ENCODE measurements at regions not wholly inside any gene's neighbourhood (a gene's known extent, or its start where the extent isn't known, plus 50 kb on each side); places are given as distances from the start of the nearest gene placed in this dataset.

- H3K79me2 ChIP-seq (ENCODE audit: insufficient read depth, low read length) = no peaks in the 10 kb centered on the region
- H3K4me3 ChIP-seq (ENCODE audit: low read depth, low read length, poor library complexity, severe bottlenecking) = no peak overlapping the region
- no peaks in the 10 kb centered on the region for H4K20me1 ChIP-seq (ENCODE audit: insufficient read depth, low read length)
- H3K9ac ChIP-seq (ENCODE audit: low read length) = no peak overlapping the region
- TF ChIP-seq CTCF (IDR thresholded peaks at IDR 0.05; ENCODE audit: low read length) (no peak), EZH2 (IDR thresholded peaks at IDR 0.05; ENCODE audit: borderline replicate concordance, low read length) (no peak)
- H2AFZ ChIP-seq (ENCODE audit: low read length) = no peak overlapping the region
- no peak overlapping the region for H3K27ac ChIP-seq (ENCODE audit: low read depth, low read length, poor library complexity, severe bottlenecking)
- H3K36me3 ChIP-seq (ENCODE audit: insufficient read depth, low read length) = no peaks in the 10 kb centered on the region
- H3K9me2 ChIP-seq (ENCODE audit: low read depth, low read length) = no peaks in the 10 kb centered on the region
- no peak overlapping the region for H3K4me2 ChIP-seq (ENCODE audit: low read length)
- H3F3A ChIP-seq (ENCODE audit: insufficient read depth, low read length) = no peaks in the 10 kb centered on the region
- no peaks in the 10 kb centered on the region for H3K4me1 ChIP-seq (ENCODE audit: insufficient read depth, low read length, severe bottlenecking)
- H3K9me3 ChIP-seq (ENCODE audit: low read length) = no peaks in the 10 kb centered on the region
- H3K27me3 ChIP-seq (ENCODE audit: insufficient read depth, low read length) = peaks cover 4% of the 10 kb centered on the region; the same call in 1 of the 2 replicates
Measured at GRCh38 chr12:113649256-113649830, 177.7 kb upstream of the LHX5 start.

GRCh38 chr12:113647048-113647447 is 175.4 kb upstream of the LHX5 start:
- H3K9ac ChIP-seq (ENCODE audit: low read length) = no peak overlapping the region
- no peaks in the 10 kb centered on the region for H3F3A ChIP-seq (ENCODE audit: insufficient read depth, low read length)
- H3K4me2 ChIP-seq (ENCODE audit: low read length) = no peak overlapping the region
- no peak overlapping the region for H3K4me3 ChIP-seq (ENCODE audit: low read depth, low read length, poor library complexity, severe bottlenecking)
- H3K36me3 ChIP-seq (ENCODE audit: insufficient read depth, low read length) = no peaks in the 10 kb centered on the region
- no peak overlapping the region for H2AFZ ChIP-seq (ENCODE audit: low read length)
- no peaks in the 10 kb centered on the region for H3K9me2 ChIP-seq (ENCODE audit: low read depth, low read length)
- no peaks in the 10 kb centered on the region for H3K4me1 ChIP-seq (ENCODE audit: insufficient read depth, low read length, severe bottlenecking)
- TF ChIP-seq EZH2 (IDR thresholded peaks at IDR 0.05; ENCODE audit: borderline replicate concordance, low read length) (no peak), CTCF (IDR thresholded peaks at IDR 0.05; ENCODE audit: low read length) (peak; percentile 19; the same call in 1 of the 2 replicates)
- no peaks in the 10 kb centered on the region for H4K20me1 ChIP-seq (ENCODE audit: insufficient read depth, low read length)
- H3K27ac ChIP-seq (ENCODE audit: low read depth, low read length, poor library complexity, severe bottlenecking) = no peak overlapping the region
- H3K27me3 ChIP-seq (ENCODE audit: insufficient read depth, low read length) = peaks cover 4% of the 10 kb centered on the region; the same call in 1 of the 2 replicates
- no peaks in the 10 kb centered on the region for H3K9me3 ChIP-seq (ENCODE audit: low read length)
- no peaks in the 10 kb centered on the region for H3K79me2 ChIP-seq (ENCODE audit: insufficient read depth, low read length)

- H2AFZ ChIP-seq (ENCODE audit: low read length) = no peak overlapping the region
- no peaks in the 10 kb centered on the region for H3K9me2 ChIP-seq (ENCODE audit: low read depth, low read length)
- no peaks in the 10 kb centered on the region for H3K36me3 ChIP-seq (ENCODE audit: insufficient read depth, low read length)
- H3K4me2 ChIP-seq (ENCODE audit: low read length) = no peak overlapping the region
- H3K27ac ChIP-seq (ENCODE audit: low read depth, low read length, poor library complexity, severe bottlenecking) = no peak overlapping the region
- no peaks in the 10 kb centered on the region for H3F3A ChIP-seq (ENCODE audit: insufficient read depth, low read length)
- no peaks in the 10 kb centered on the region for H3K4me1 ChIP-seq (ENCODE audit: insufficient read depth, low read length, severe bottlenecking)
- H4K20me1 ChIP-seq (ENCODE audit: insufficient read depth, low read length) = no peaks in the 10 kb centered on the region
- no peak overlapping the region for H3K9ac ChIP-seq (ENCODE audit: low read length)
- no peak overlapping the region for H3K4me3 ChIP-seq (ENCODE audit: low read depth, low read length, poor library complexity, severe bottlenecking)
- TF ChIP-seq EZH2 (IDR thresholded peaks at IDR 0.05; ENCODE audit: borderline replicate concordance, low read length) = no peak
- no peak for TF ChIP-seq CTCF (IDR thresholded peaks at IDR 0.05; ENCODE audit: low read length)
- no peaks in the 10 kb centered on the region for H3K9me3 ChIP-seq (ENCODE audit: low read length)
- H3K79me2 ChIP-seq (ENCODE audit: insufficient read depth, low read length) = no peaks in the 10 kb centered on the region
- peaks cover 4% of the 10 kb centered on the region; the same call in 1 of the 2 replicates for H3K27me3 ChIP-seq (ENCODE audit: insufficient read depth, low read length)
Measured at GRCh38 chr12:113645603-113646002, 173.9 kb upstream of the LHX5 start.
